HG03175 (cell line): ENCODE measurements at regions not wholly inside any gene's neighbourhood (a gene's known extent, or its start where the extent isn't known, plus 50 kb on each side); places are given as distances from the start of the nearest gene placed in this dataset.

Experiments
- ATAC-seq: cut with Tn5 transposase; IDR thresholded peaks from one replicate; pipeline ENCODE4 v1.9.1; 2021; ENCODE audit warnings: mild to moderate bottlenecking, moderate library complexity; ENCODE audit not compliant: unreplicated experiment

DNA sequence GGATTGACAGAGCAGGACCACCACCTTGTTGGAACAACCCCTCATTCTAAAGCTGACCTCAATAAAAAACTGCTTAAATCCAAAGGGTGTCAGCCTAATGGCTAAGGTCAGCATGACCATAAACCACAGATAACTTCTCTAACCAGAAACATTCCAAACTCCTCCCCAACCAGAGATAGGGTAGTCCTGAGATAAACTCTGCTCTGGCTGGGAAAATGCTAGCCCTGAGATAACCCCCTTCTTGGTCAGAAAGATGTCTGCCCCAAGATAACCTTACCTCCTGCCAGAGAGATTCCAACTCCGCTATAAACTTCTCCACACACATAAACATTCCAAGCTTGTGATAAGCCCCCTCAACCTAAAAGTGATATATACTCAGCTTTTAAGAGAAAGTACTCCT lies 364.8 kb upstream of the RBMY1B start:
- no peak for ATAC-seq

DNA sequence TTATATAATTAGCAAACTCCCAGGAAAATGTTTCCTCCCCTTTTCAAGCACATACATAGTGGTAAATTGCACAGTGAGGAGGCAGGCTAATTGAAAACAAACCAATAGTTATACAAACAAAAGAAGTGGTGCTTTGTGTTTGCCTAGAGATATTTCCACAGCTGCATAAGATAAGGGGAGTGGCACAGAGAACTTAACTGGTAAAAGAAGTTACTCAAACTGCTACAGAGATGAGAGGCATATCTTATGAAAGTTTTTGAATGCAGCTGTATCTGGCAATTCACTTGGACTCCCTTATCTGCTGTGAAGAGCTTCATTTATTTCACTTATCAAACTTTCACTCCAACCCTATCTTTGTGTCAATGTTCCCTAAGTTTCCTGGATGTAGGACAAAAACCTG lies 361.2 kb upstream of the RBMY1B start:
- no peak for ATAC-seq

DNA sequence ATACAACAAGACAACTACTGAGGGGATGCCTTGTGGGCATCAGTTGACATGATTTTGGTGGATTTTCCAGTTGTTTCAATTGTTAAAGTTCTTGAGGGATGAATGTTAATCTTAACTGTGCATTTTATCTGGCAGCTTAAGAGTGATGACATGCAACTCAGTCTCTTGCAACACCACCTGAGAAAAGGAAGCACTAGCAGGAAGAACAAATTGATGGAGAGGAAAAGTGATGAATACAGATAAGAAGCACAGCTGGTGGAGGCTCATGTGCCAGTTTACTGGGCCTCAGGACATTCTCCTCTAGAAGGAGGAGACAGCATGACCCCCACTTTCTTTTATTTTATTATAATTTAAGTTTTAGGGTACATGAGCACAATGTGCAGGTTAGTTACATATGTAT lies 341.3 kb upstream of the RBMY1B start:
- no peak for ATAC-seq

DNA sequence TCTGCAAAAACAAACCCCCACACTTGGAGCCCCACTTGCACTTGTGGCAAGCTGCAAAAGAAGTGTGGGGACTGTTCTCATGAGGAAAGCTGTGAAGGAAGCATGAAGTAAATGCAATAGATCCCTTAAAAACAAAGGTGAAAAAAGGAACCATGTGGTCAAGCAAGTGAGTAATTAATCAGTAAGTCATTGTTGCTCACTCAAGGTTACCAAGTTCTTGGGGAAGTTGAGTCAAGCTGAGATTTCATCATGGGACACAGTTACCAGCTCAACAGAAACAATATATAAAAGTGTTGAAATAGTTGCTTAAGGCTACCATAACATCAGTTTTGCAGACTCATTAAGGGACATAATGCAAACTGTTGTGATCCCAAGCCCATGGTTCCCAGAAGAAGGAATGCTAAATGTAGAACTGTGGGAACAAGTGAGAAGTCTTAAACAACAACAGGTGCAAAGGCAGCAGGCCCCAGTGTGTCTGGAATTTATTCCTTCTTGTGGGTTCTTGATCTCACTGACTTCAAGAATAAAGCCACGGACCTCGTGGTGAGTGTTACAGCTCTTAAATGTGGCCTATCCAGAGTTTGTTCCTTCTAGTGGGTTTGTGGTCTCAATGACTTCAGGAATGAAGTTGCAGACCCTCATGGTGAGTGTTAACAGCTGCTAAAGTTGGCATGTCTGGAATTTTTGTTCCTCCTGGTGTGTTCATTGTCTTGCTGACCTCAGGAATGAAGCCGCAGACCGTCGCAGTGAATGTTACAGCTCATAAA lies 336.3 kb upstream of the RBMY1B start:
- no peak for ATAC-seq

DNA sequence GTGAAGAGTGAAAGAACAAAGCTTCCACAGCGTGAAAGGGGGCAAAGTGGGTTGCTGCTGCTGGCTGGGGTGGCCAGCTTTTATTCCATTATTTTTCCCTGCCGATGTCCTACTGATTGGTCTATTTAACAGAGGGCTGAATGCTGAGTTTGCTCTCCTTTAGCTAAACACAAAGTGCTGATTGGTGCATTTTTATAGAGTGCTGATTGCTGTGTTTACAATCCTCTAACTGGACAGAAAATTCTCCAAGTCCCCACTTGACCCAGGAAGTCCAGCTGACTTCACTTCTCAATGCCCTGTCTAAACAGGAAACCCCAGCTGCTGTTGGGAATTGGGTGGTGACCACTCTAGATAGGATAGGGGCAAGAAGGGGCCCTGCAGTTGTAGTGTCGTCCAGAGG lies 335.6 kb upstream of the RBMY1B start:
- no peak for ATAC-seq

DNA sequence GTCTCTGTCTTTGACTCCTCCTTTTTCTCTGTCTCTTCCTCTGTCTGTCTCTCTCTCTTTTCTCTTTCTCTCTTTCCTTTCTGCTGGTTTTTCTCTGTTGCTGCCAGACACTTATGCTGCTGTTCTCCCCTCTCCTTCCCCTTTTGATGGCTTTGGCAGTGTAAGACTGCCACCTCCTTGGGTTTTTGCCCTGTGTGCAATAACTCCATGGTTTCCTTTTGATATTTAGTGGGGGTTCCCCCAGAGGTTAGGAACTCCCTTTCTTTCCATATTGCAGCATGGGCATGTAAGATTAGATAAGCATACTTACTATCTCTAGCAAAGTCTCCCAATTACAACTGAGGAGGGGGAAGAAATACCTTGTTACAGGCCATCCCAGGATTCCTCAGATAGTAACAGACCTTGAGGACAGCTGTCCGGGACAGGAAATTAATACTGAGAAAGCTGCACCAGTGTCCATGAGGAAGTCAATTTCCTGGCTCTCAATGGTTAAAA lies 333.8 kb upstream of the RBMY1B start:
- no peak for ATAC-seq

DNA sequence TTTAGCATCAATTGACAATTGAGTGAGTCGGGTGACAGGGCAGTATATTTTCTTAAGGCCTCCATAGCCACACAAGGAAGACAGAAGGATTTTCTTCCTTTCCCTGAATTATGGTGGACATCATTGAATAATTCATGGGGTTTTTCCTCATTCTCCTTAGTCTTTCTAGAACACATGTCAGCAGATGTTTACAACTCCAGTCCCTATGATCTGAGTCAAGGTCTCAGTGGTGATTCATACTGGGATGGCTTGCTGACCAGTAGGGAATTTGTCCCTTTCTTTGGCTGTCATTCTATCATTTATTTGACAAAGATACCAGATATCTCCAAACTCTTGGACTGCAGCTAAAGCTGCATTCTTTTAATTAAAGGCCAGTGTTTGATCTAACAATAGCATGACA lies 332.9 kb upstream of the RBMY1B start:
- no peak for ATAC-seq

DNA sequence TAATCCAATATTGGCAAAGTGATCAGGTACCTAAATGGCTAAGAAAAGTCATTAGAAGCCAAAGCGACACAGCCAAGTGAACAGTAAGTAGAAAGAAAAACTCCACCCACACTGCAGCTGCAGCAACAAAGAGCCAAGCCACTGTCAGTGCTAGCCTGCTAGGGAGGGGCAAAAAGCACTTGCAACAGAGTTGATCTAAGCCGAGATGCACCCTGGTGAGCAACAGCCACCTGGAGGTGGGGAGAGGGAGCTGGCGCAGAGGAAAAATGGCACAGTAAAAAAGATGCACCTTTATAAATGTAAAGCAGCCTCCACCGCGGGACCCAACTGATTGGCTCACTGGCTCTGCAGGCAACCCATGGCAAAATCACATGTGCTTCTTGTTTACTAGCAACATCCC lies 330.2 kb upstream of the RBMY1B start:
- ATAC-seq: no peak

DNA sequence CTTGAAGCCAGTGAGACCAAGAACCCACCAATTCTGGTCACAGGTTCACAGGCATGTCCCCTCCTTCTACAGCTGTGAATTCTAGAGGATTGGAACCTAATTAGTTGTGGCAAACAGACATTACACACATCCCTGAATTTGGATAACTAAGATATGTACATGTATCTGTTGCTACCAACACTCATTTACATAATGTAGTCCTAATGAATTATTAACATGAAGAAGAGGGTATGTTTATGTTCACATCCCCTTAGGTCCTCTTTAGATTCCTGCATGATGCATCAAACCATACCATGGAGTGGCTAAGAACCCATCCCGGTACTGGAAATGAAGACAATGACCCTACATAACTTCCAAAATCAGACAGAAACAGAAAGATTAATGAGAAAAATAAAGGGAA lies 326.9 kb upstream of the RBMY1B start:
- no peak for ATAC-seq

DNA sequence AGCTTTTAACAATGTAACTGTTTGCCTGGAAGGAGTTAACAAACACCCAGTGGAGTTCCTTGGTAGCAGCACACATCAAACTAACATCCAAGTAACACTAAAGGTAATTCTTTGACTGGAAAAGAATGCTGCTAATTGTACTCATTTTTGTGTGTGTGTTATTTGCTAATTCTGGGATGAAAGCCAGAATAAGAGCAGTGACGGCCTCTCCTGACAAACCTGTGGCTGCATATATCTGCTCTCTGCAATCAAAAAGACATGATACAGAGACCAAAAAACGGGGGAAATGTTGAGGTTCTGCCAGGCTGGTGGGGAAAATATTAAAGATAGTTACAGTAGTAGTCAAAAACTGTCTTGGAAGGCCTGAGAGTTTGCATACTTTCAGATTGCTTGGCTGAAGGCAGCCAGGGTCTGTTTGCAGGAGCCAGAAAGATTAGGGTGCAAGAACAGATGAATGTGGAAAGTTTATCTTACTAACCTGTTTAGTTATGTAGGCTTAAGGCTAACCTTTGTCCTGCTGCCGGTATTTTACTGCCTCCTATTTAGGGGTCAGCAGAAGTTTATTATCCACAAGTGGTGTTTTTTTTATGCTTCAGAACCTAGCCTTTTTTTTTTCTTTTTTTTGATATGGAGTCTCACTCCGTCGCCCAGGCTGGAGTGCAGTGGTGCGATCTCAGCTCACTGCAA lies 325.6 kb upstream of the RBMY1B start:
- ATAC-seq: no peak

DNA sequence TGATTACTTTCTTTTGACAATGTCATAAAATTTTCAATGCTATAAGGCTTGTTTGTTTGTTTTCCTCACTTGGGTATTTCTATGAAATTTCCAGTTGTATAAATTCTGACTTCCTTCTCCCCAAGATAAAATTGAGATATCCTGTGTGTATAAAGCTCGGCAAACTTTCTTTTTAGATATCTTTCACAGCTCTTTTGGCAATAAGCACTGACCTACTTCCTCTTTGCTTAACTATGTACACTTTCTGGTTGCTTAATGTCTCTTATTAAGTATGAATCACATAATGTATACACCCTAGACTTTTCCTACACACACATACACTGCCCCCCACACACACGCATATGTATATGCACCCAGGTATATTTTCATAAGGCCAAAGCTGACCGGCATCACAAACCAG lies 318.4 kb upstream of the RBMY1B start:
- ATAC-seq: no peak

DNA sequence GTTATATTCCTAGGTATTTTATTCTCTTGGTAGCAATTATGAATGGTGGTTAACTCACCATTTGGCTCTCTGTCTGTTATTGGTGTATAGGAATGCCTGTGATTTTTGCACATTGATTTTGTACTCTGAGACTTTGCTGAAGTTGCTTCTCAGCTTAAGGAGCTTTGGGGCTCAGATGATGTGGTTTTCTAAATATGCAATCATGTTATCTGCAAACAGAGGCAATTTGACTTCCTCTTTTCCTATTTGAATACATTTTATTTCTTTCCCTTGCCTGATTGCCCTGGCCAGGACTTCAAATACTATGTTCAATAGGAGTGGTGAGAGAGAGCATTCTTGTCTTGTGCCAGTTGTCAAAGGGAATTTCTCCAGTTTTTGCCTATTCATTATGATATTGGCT lies 310.9 kb upstream of the RBMY1B start:
- no peak for ATAC-seq

DNA sequence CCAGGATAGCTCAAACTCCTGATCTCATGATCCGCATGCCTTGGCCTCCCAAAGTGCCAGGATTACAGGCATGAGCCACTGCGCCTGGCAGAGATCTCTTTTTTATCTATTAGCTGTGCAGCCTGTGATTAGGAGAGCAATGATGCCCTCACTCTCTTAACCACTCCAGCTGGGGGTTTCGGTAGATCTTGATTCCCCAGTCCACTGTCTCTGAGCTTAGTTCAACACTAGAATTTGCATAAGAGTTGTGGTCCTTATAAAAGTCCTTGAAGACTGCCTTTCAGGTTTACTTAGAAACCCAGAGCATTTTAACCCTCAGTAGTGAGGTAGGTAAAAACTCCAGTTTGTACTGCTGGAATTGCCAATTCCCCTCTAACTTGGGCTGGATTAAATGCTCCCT lies 283.3 kb upstream of the RBMY1B start:
- peak; percentile 86 for ATAC-seq

DNA sequence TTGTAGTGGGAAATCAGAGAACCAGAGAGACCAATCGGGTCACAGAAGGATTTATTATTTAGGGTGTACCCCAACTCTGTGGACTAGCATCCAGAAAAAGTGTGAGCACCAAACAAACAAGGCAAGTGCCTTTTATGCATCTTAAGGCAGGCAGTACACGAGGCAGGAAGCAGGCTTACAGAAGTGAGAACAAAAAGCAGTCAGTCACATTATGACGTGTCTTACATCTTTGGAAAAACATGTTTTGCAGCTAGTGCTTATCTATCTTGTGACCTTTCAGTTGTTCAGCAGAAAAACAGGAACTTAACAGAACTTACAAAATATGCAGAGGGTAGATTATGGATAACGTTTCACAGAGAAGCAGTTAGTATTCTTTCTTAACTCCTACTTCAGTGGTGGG lies 270.9 kb upstream of the RBMY1B start:
- ATAC-seq: peak; percentile 98

DNA sequence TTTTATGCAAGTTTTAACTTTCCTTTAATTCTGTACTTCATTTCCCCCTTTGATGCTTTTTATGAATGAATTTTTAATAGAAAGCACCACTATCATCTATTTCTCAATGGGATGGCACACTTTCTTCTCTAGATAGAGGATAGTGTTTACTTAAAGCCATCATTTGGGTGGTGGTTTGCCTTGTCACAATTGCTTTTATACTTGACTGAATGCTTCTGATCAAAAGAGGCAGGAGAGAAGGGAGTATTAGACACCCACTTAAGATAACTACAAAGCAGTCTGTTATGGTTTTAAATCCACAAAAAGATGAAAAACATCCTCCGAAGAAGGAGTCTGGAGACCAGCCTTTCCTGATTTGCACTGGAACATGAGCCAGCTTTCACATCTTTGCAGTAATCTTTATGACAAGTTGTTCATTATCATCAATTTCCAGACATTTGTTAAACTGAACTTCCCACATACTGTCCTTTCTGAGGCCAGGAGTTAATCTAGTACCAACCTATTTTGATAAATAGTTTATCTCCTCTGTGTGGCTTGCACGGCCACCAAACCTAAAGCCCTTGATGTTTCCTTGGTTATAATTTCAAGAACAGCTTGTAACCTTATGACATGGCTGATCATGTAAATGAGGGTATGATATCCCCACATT lies 270.4 kb upstream of the RBMY1B start:
- ATAC-seq: no peak

DNA sequence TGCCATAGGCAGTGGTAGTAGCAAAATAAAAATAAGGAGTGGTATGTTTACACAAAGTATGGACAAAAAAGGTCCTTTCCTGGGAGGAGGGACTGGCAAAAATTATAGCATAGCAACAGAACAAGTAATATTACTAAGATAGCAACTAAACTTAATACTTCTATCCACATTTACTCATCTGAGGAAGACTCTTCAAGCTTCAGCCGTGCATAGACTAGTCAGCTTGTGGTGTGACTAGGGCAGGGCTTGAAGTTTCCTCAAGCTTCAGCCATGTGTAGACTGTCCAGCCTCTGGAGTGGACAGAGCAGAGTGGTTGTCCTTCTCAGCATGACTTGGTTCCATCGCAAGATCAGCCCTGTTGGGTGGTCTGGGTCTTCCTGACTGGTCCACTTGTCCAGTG lies 268.3 kb upstream of the RBMY1B start:
- no peak for ATAC-seq

DNA sequence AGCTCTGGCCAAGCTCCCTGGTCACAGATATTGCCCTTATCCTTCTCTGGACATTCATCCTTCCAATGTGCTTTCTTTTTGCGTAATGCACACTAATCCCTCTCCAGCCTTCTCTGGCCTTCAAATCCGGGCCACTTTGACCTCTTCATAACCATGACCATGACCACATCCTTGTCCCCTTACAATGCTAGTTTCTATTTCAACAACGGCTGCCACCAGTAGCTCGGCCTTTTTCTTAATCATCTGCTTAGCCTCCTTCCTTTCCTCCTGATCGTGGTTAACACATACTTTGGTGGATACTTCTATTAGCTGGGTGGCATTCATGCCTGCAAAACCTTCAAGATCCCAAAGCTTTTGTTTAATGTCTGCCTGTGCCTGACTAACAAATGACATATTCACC lies 264.4 kb upstream of the RBMY1B start:
- peak; percentile 38 for ATAC-seq

DNA sequence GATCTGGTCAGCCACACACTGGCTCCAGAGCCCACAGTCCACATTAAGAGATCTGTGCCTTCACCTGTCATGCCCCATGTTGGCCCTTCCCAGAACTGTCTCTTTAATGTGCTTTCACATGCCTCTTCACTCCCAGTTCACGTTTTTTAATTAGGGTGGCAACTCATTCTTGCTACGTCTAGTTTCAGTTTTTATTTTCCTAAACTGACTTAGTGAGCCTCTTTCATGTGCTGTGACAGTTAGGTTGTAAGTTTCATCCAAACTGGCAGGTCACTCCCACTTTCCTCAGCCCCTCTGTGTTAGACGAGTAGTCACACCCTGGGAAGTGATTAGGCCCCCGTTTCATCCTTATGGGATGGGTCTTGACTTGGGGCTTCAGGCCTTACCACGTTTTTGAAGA lies 262.5 kb upstream of the RBMY1B start:
- ATAC-seq: no peak

DNA sequence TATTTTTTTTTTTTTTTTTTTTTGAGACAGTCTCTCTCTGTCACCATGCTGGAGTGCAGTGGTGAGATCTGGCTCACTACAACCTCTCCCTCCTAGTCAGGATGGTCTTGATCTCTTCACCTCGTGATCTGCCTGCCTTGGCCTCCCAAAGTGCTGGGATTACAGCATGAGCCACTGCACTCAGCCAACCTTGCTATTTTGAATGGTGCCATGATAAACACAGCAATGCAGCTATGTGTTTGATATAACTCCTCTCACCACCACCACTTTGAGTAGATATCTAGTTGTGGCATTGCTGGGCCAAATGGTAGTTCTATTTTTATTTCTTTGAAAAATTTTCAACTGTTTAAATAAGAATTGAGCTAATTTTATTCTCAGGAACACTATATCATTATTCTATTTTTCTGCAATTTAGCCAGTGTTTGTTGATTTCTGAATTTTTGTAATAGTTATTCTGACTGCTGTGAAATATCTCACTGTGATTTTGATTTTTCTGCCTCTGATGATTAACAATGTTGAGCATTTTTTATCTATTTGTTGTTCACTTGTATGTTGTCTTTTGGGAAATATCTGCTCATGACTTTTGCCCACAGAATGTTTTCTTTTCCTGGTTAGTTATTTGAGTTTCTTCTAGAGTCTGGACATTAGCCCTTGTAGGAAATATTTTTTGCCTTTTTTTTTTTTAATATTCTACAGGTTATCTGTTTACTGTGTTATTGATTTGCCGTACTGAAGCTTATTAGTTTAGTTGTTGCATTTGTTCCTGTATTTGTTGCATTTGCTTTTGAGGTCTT lies 257.5 kb upstream of the RBMY1B start:
- ATAC-seq: no peak

DNA sequence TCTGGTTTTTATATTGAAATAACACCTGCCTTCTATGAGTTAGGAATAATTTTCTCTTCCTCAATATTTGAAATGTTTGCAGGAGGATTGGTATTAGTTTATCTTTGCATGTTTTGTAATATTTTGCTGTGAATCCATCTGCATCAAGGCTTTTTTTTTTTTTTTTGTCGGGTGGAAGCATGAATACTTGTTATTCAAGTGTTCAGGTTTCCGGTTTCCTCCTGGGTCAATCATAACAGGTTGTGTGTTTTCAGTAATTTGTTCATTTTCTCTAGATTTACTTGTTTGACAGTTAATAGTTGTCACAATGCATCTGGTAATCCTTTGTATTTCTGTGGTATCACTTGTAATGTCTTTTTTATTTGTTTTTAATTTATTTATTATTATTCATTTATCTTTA lies 256.7 kb upstream of the RBMY1B start:
- no peak for ATAC-seq

DNA sequence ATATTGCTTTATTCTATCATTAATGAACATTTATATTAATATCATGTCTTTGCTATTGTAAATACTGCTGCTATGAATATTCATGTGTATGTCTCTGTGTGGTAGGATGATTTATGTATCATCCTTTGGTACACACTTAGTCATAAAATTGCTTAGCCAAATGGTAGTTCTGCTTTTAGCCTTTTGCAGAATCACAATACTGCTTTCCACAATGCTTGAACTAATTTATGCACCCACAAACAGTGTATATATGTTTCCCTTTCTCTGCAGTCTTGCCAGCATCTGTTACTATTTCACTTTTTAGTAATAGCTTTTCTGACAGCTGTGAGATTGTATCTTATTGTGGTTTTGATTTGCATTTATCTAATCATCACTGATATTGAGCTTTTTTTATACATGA lies 254.3 kb upstream of the RBMY1B start:
- peak; percentile 94 for ATAC-seq
